Fibroblast of villous mesenchyme (primary cell): ENCODE measurements at regions not wholly inside any gene's neighbourhood (a gene's known extent, or its start where the extent isn't known, plus 50 kb on each side); places are given as distances from the start of the nearest gene placed in this dataset.

Experiments used
- DNase-seq: peaks from one replicate; pipeline ENCODE4 v3.0.0-alpha.2; 2010; ENCODE audit warnings: low read depth
- H3K4me3 ChIP-seq: 2 replicates; pipeline ENCODE4 v1.5.1; 2011; ENCODE audit warnings: low read depth, mild to moderate bottlenecking, low read length
- CTCF ChIP-seq: IDR thresholded peaks from 2 replicates; pipeline ENCODE4 v1.5.1; 2012; ENCODE audit warnings: low read depth, mild to moderate bottlenecking, low read length; ENCODE audit not compliant: insufficient read depth

- TF ChIP-seq CTCF, result no peak
- DNase-seq, result no peak
- no peak overlapping the region for H3K4me3 ChIP-seq
Measured at GRCh38 chr2:59787095-59787494, 766.4 kb downstream of the BCL11A start.

GRCh38 chr2:59786684-59787083, 766.8 kb downstream of the BCL11A start:
- no peak for TF ChIP-seq CTCF
- no peak overlapping the region for H3K4me3 ChIP-seq
- no peak for DNase-seq

- DNase-seq, result no peak
- no peak for TF ChIP-seq CTCF
- no peak overlapping the region for H3K4me3 ChIP-seq
Measured at GRCh38 chr2:59779571-59779970, 773.9 kb downstream of the BCL11A start.

DNA sequence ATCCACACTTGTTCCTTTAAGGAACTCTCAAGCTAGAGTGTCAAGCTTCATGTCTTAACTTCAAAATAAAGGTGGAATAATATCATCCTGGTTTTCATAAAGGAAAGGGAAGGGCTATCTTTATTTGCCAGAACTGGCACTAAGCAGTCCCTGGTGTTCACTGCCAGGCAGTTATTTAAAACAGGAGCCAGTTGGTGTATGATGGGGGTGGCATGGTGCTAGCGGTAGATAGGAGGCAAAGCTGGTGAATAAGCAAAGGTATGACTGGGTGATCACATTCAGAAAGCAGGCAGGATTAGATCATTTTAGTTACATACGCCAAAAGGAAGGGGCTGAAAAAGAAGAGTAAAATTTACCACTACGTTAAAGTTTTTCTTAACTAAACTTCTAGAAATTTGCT, 776.3 kb downstream of the BCL11A start:
- DNase-seq, result no peak
- H3K4me3 ChIP-seq, result no peak overlapping the region
- TF ChIP-seq CTCF, result no peak

DNA sequence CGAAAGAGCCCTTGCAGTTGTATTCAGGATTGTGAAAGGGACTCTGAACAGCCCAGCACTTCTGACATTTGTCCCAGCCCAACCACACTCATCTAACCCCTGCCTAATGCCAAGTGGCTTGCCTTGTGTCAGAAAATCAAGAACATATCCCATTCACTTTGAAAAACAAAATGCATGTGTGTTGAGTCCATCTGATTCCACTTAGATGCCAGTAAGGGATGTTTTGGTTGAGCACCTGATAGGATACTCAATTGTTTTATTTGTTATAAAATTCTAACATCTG, 776.8 kb downstream of the BCL11A start:
- H3K4me3 ChIP-seq, result no peak overlapping the region
- TF ChIP-seq CTCF, result no peak
- no peak for DNase-seq

GRCh38 chr2:59774821-59775433, 778.5 kb downstream of the BCL11A start:
- TF ChIP-seq CTCF, result no peak
- DNase-seq, result no peak
- H3K4me3 ChIP-seq, result no peak overlapping the region

DNA sequence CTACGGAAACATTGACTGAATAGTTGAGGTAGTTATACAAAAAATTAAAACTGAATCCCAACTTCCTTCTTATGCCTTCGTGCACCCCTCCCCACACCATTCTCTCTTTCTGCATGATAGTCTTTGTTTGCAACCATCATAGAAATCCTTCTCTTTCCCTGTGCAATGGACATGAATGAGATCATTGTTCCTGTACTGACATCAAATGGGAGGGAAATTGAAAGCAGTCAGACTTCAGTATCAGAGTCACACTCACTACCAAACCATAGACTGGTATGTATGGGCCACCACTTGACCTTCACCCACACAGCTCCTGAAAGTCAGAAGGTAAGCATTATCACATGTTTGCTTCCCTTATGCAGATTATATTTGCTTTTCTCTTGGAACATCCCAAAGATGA, 782.8 kb downstream of the BCL11A start:
- no peak overlapping the region for H3K4me3 ChIP-seq
- TF ChIP-seq CTCF, result no peak
- DNase-seq, result no peak
